ENCODE measurements at regions not wholly inside any gene's neighbourhood (a gene's known extent, or its start where the extent isn't known, plus 50 kb on each side); places are given as distances from the start of the nearest gene placed in this dataset.

- no peaks in the 10 kb centered on the region for H3K9me3 ChIP-seq (ENCODE audit: low read depth)
- no peaks in the 10 kb centered on the region for H3K4me1 ChIP-seq (ENCODE audit: low read depth)
- no peaks in the 10 kb centered on the region for H3K36me3 ChIP-seq
- DNase-seq (ENCODE audit: low read depth in 1 of 2, low spot score in 1 of 2), result no peak
- no peak overlapping the region for H3K4me3 ChIP-seq
- no peak overlapping the region for H3K27ac ChIP-seq
- TF ChIP-seq CTCF (IDR thresholded peaks at IDR 0.05; ENCODE audit: low read depth, low read length), result no peak
- no peaks in the 10 kb centered on the region for H3K27me3 ChIP-seq
Observed at GRCh38 chr11:56849852-56850251, 101.4 kb upstream of the OR9G4 start.

GRCh38 chr11:56849250-56849649, 100.8 kb upstream of the OR9G4 start:
- DNase-seq (ENCODE audit: low read depth in 1 of 2, low spot score in 1 of 2), result no peak
- Histone ChIP-seq H3K4me1 (ENCODE audit: low read depth) (no peaks in the 10 kb centered on the region), H3K4me3 (no peak overlapping the region), H3K27ac (no peak overlapping the region), H3K9me3 (ENCODE audit: low read depth) (no peaks in the 10 kb centered on the region), H3K36me3 (no peaks in the 10 kb centered on the region), H3K27me3 (no peaks in the 10 kb centered on the region)
- no peak for TF ChIP-seq CTCF (IDR thresholded peaks at IDR 0.05; ENCODE audit: low read depth, low read length)

GRCh38 chr11:56848141-56848809, 99.8 kb upstream of the OR9G4 start:
- no peaks in the 10 kb centered on the region for H3K27me3 ChIP-seq
- H3K4me1 ChIP-seq (ENCODE audit: low read depth), result peaks cover 4% of the 10 kb centered on the region
- no peak overlapping the region for H3K4me3 ChIP-seq
- H3K27ac ChIP-seq, result no peak overlapping the region
- TF ChIP-seq CTCF (IDR thresholded peaks at IDR 0.05; ENCODE audit: low read depth, low read length), result no peak
- no peaks in the 10 kb centered on the region for H3K36me3 ChIP-seq
- no peaks in the 10 kb centered on the region for H3K9me3 ChIP-seq (ENCODE audit: low read depth)
- no peak for DNase-seq (ENCODE audit: low read depth in 1 of 2, low spot score in 1 of 2)

- Histone ChIP-seq H3K27ac (no peak overlapping the region), H3K4me3 (no peak overlapping the region), H3K9me3 (ENCODE audit: low read depth) (no peaks in the 10 kb centered on the region), H3K36me3 (no peaks in the 10 kb centered on the region), H3K27me3 (no peaks in the 10 kb centered on the region), H3K4me1 (ENCODE audit: low read depth) (peaks cover 8% of the 10 kb centered on the region)
- DNase-seq (ENCODE audit: low read depth in 1 of 2, low spot score in 1 of 2), result peak in 1 of 2 donors; percentile 48
- no peak for TF ChIP-seq CTCF (IDR thresholded peaks at IDR 0.05; ENCODE audit: low read depth, low read length)
Observed at GRCh38 chr11:56846631-56847576, 98.4 kb upstream of the OR9G4 start.

GRCh38 chr11:56845121-56845732, 96.7 kb upstream of the OR9G4 start:
- Histone ChIP-seq H3K27me3 (no peaks in the 10 kb centered on the region), H3K9me3 (ENCODE audit: low read depth) (no peaks in the 10 kb centered on the region), H3K27ac (no peak overlapping the region), H3K4me1 (ENCODE audit: low read depth) (peaks cover 8% of the 10 kb centered on the region), H3K4me3 (no peak overlapping the region), H3K36me3 (no peaks in the 10 kb centered on the region)
- TF ChIP-seq CTCF (IDR thresholded peaks at IDR 0.05; ENCODE audit: low read depth, low read length), result no peak
- DNase-seq (ENCODE audit: low read depth in 1 of 2, low spot score in 1 of 2), result no peak
